ENCODE measurements at regions not wholly inside any gene's neighbourhood (a gene's known extent, or its start where the extent isn't known, plus 50 kb on each side); places are given as distances from the start of the nearest gene placed in this dataset.

DNA sequence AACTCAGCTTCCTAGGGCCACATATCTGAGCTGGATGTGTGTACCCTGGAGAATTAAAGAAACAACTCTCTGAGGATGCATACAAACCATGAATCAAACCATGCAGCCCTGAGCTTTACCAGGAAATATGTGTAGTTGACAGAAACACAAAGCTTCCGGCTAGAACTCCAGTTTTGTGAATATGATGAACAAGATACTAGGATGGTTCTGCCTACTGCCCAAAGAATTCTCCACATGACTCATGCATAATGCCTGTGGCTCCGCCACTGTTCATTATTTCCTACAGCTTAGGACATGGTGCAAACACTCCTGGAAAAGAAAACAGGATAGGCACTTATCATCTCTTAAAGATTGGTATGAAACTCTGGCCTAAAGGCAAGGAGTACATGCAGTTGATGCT lies 343.4 kb downstream of the DNAH5 start:
- H3K27me3 ChIP-seq: no peaks in the 10 kb centered on the region
- ATAC-seq (ENCODE audit: low FRiP score in 2 of 2): no peak
- H3K4me1 ChIP-seq: no peaks in the 10 kb centered on the region
- WGBS, 2 donors: 84 to 100% methylated on average over 1 to 2 of the region's 2 CpGs
- H3K27ac ChIP-seq: no peak overlapping the region
- no peak for DNase-seq
- H3K4me3 ChIP-seq: no peak overlapping the region
- H3K9me3 ChIP-seq: no peaks in the 10 kb centered on the region
- TF ChIP-seq EP300 (IDR thresholded peaks at IDR 0.05): no peak
- no peak for TF ChIP-seq POLR2A (IDR thresholded peaks at IDR 0.05)
- no peak for TF ChIP-seq CTCF (IDR thresholded peaks at IDR 0.05)
- no peak for TF ChIP-seq POLR2AphosphoS5 (IDR thresholded peaks at IDR 0.05)
- no peaks in the 10 kb centered on the region for H3K36me3 ChIP-seq

GRCh38 chr5:13595978-13596377 lies 348.5 kb downstream of the DNAH5 start:
- Histone ChIP-seq H3K4me1 (no peaks in the 10 kb centered on the region), H3K27me3 (no peaks in the 10 kb centered on the region), H3K36me3 (no peaks in the 10 kb centered on the region), H3K27ac (no peak overlapping the region), H3K9me3 (no peaks in the 10 kb centered on the region), H3K4me3 (no peak overlapping the region)
- no peak for DNase-seq
- WGBS, 2 donors: 46 to 55% methylated on average over 6 of the region's 6 CpGs
- no peak for TF ChIP-seq POLR2A (IDR thresholded peaks at IDR 0.05)
- TF ChIP-seq EP300 (IDR thresholded peaks at IDR 0.05): no peak
- TF ChIP-seq CTCF (IDR thresholded peaks at IDR 0.05): no peak
- no peak for TF ChIP-seq POLR2AphosphoS5 (IDR thresholded peaks at IDR 0.05)
- no peak for ATAC-seq (ENCODE audit: low FRiP score in 2 of 2)

DNA sequence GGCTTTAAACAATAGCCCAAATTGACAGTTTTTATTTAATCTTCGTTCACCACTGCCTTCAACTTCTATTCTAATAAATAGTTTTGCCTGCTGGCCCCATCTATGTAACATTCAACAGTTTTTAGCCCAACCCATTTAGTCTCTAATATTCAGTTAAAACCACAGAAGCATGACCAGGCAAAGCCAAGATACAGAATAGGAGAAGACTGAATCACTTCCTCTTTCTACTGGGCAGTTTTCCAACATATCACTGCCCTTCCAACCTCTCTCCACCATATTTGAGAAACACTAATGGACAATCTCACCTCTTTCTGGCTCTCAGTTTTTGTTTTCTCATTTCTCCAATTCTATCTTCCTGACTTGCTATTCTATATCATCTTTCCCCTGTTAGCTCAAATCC lies 352.9 kb downstream of the DNAH5 start:
- 45 to 46% methylated on average over 1 of the region's 1 CpG for WGBS, 2 donors
- Histone ChIP-seq H3K9me3 (no peaks in the 10 kb centered on the region), H3K27me3 (no peaks in the 10 kb centered on the region), H3K4me3 (no peak overlapping the region), H3K36me3 (no peaks in the 10 kb centered on the region), H3K27ac (no peak overlapping the region), H3K4me1 (no peaks in the 10 kb centered on the region)
- DNase-seq (no peak), ATAC-seq (ENCODE audit: low FRiP score in 2 of 2) (no peak)
- TF ChIP-seq CTCF (IDR thresholded peaks at IDR 0.05) (no peak), EP300 (IDR thresholded peaks at IDR 0.05) (no peak), POLR2A (IDR thresholded peaks at IDR 0.05) (no peak), POLR2AphosphoS5 (IDR thresholded peaks at IDR 0.05) (no peak)

DNA sequence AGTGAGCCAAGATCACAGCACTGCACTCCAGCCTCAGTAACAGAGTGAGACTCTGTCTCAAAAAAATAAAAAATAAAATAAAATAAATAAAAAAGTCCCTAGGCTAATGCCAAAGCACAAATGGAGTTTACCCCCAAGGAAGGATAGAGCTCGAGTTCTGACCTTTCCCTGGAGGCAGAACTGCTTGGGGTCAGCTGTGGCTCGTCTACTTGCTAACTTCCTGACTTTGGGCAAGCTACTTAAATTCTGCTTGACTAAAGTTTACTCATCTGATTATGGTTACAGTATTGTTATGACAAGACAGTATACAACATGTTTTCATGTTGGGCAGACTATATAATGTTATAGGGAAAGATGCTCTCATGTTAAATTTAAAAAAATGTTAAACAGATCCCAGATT lies 359.2 kb downstream of the DNAH5 start:
- Histone ChIP-seq H3K9me3 (no peaks in the 10 kb centered on the region), H3K27me3 (no peaks in the 10 kb centered on the region), H3K4me1 (no peaks in the 10 kb centered on the region), H3K27ac (no peak overlapping the region), H3K4me3 (no peak overlapping the region), H3K36me3 (no peaks in the 10 kb centered on the region)
- WGBS, 2 donors: 48 to 56% methylated on average over 2 of the region's 2 CpGs
- DNase-seq (no peak), ATAC-seq (ENCODE audit: low FRiP score in 2 of 2) (no peak)
- TF ChIP-seq POLR2AphosphoS5 (IDR thresholded peaks at IDR 0.05): no peak
- TF ChIP-seq CTCF (IDR thresholded peaks at IDR 0.05): no peak
- TF ChIP-seq POLR2A (IDR thresholded peaks at IDR 0.05): no peak
- no peak for TF ChIP-seq EP300 (IDR thresholded peaks at IDR 0.05)

DNA sequence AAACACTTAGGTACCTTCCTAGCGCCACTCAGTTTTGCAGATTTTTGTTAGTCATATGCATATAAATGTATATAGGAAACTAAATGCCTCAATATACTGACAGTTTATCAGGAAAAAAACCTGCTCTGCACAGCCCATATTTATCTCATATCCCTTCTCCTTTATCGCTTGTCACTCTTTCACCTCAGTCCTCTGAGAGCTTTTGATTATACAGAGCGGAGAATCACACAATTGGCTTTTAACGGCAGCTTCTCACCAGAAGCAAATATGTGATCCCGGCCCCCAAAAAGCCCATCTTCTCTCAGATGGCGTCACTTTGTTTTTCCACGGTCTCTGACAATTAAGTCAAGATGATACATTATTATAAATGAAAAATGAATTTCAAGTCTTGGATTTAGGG lies 362.6 kb downstream of the DNAH5 start:
- TF ChIP-seq POLR2A (IDR thresholded peaks at IDR 0.05) (no peak), EP300 (IDR thresholded peaks at IDR 0.05) (no peak), CTCF (IDR thresholded peaks at IDR 0.05) (no peak), POLR2AphosphoS5 (IDR thresholded peaks at IDR 0.05) (no peak)
- no peaks in the 10 kb centered on the region for H3K9me3 ChIP-seq
- ATAC-seq (ENCODE audit: low FRiP score in 2 of 2) (no peak), DNase-seq (no peak)
- no peak overlapping the region for H3K27ac ChIP-seq
- no peaks in the 10 kb centered on the region for H3K36me3 ChIP-seq
- WGBS, 2 donors: 83 to 86% methylated on average over 7 of the region's 7 CpGs
- H3K27me3 ChIP-seq: no peaks in the 10 kb centered on the region
- H3K4me1 ChIP-seq: no peaks in the 10 kb centered on the region
- no peak overlapping the region for H3K4me3 ChIP-seq

All from upper lobe of left lung (tissue), 6 donors.